ENCODE measurements at regions not wholly inside any gene's neighbourhood (a gene's known extent, or its start where the extent isn't known, plus 50 kb on each side); places are given as distances from the start of the nearest gene placed in this dataset.

GRCh38 chr13:22883956-22884355 is 296.8 kb upstream of the SGCG start:
- no peak for TF ChIP-seq CTCF (conservative IDR thresholded peaks at IDR 0.05; ENCODE audit: low read length)
- TF ChIP-seq EZH2phosphoT487 (IDR thresholded peaks at IDR 0.05; ENCODE audit: borderline replicate concordance), result no peak
